ENCODE measurements at regions not wholly inside any gene's neighbourhood (a gene's known extent, or its start where the extent isn't known, plus 50 kb on each side); places are given as distances from the start of the nearest gene placed in this dataset.

DNA sequence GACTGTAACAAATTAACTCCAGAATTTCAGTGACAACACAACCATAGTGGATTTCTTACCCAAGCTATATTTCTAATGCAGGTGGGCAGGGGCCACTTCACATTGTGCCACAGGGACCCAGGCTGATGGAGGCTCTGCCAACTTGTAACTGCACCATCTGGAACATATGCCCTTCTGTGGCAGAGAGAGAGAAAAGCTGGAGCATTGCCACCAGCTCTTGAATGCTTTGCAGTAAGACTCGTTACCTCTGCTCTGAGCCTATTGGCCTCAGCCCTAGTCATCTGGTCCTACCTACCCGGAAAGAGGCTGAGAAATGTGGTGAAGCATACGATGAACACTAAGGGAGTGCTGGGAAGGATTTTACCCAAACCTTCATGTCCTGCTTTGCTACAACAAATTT lies 587.1 kb downstream of the ZNF385D start:
- TF ChIP-seq, protein P1, sequence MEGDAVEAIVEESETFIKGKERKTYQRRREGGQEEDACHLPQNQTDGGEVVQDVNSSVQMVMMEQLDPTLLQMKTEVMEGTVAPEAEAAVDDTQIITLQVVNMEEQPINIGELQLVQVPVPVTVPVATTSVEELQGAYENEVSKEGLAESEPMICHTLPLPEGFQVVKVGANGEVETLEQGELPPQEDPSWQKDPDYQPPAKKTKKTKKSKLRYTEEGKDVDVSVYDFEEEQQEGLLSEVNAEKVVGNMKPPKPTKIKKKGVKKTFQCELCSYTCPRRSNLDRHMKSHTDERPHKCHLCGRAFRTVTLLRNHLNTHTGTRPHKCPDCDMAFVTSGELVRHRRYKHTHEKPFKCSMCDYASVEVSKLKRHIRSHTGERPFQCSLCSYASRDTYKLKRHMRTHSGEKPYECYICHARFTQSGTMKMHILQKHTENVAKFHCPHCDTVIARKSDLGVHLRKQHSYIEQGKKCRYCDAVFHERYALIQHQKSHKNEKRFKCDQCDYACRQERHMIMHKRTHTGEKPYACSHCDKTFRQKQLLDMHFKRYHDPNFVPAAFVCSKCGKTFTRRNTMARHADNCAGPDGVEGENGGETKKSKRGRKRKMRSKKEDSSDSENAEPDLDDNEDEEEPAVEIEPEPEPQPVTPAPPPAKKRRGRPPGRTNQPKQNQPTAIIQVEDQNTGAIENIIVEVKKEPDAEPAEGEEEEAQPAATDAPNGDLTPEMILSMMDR (IDR thresholded peaks at IDR 0.05; ENCODE audit: unreplicated experiment), result no peak
- H3K27ac Mint-ChIP-seq, result no peak overlapping the region
- no peaks in the 10 kb centered on the region for H3K36me3 Mint-ChIP-seq
- H3K4me3 Mint-ChIP-seq, result no peak overlapping the region
- DNase-seq (ENCODE audit: low spot score in 2 of 2, unreplicated experiment in 2 of 2), result no peak
- peaks cover 7% of the 10 kb centered on the region for H3K4me1 Mint-ChIP-seq
- H3K9me3 Mint-ChIP-seq, result no peaks in the 10 kb centered on the region
- no peaks in the 10 kb centered on the region for H3K27me3 Mint-ChIP-seq (ENCODE audit: low read depth)

DNA sequence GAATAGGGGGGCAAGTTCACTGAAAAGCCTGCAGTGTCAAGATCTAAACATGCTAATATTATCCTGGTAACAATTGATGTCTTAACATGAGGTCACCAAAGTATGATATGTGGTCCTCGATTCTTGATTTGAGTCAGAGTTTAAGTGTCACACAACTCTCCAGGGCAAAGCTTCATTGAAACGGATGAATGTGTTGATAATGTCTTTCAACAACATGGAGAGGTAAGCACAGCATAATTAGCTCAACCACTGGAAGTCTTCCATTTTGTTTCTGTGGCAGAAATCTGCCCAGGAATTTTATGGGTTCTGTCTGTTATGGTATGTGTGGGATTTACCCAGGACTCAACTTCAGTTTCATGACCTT lies 591.5 kb downstream of the ZNF385D start:
- Mint-ChIP-seq H3K4me3 (no peak overlapping the region), H3K27ac (no peak overlapping the region), H3K36me3 (no peaks in the 10 kb centered on the region), H3K9me3 (peaks cover 5% of the 10 kb centered on the region), H3K27me3 (ENCODE audit: low read depth) (no peaks in the 10 kb centered on the region), H3K4me1 (peaks cover 7% of the 10 kb centered on the region)
- TF ChIP-seq, protein P1 (IDR thresholded peaks at IDR 0.05; ENCODE audit: unreplicated experiment), result no peak
- DNase-seq (ENCODE audit: low spot score in 2 of 2, unreplicated experiment in 2 of 2), result no peak

DNA sequence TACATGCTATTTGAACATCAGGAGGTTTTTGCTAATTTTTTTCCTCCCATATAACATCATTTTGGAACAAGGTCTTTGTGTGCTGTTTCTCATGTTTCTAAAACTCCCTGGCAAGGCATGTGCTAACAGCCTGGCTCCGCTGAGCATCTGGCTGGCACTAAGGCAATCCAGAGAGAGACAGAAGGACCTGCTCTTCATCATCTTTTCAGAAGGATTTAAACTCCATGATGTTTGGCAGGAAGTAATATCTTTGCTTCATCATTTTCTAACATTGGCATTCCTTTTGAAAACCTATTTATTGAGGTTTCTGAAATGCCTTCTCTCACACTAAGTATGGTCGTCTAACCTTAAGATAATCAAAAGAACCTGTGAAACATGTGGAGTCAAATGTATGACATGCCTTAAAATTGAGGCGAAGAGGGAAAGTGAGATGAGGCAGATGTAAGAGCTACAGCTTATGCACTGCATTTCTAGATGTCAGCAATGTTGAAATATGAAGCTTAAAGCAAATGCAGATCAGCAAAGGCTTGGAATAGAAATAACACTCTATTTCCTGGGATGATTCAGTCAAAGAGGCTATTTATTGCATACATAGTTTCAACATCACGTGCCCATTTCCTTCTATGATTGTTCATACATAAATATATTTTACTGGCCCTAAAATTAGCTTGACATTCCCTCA lies 592.0 kb downstream of the ZNF385D start:
- Mint-ChIP-seq H3K36me3 (no peaks in the 10 kb centered on the region), H3K4me3 (no peak overlapping the region), H3K27ac (no peak overlapping the region), H3K4me1 (peaks cover 7% of the 10 kb centered on the region), H3K9me3 (peaks cover 5% of the 10 kb centered on the region), H3K27me3 (ENCODE audit: low read depth) (no peaks in the 10 kb centered on the region)
- TF ChIP-seq, protein P1 (IDR thresholded peaks at IDR 0.05; ENCODE audit: unreplicated experiment), result no peak
- no peak for DNase-seq (ENCODE audit: low spot score in 2 of 2, unreplicated experiment in 2 of 2)

DNA sequence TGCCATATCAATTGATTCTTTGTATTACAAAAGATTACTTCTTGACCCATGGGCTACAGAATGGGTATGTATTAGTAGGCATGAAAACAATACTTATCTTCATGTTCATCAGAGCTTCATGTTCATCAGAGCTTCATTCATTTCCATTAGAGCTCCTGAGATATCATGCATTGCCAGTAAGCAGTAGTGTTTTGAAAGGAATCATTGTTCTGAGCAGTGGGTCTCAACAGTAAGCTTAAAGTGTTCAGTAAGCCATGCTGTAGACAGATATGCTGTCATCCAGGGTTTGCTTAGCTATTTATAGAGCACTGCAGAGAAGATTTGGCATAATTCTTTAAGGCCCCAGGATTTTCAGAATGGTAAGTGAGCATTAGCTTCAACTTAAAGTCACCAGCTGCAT lies 596.1 kb downstream of the ZNF385D start:
- Mint-ChIP-seq H3K36me3 (no peaks in the 10 kb centered on the region), H3K4me1 (peaks cover 7% of the 10 kb centered on the region), H3K27ac (no peak overlapping the region), H3K4me3 (no peak overlapping the region), H3K27me3 (ENCODE audit: low read depth) (no peaks in the 10 kb centered on the region), H3K9me3 (peaks cover 5% of the 10 kb centered on the region)
- no peak for DNase-seq (ENCODE audit: low spot score in 2 of 2, unreplicated experiment in 2 of 2)
- TF ChIP-seq, protein P1 (IDR thresholded peaks at IDR 0.05; ENCODE audit: unreplicated experiment), result no peak

DNA sequence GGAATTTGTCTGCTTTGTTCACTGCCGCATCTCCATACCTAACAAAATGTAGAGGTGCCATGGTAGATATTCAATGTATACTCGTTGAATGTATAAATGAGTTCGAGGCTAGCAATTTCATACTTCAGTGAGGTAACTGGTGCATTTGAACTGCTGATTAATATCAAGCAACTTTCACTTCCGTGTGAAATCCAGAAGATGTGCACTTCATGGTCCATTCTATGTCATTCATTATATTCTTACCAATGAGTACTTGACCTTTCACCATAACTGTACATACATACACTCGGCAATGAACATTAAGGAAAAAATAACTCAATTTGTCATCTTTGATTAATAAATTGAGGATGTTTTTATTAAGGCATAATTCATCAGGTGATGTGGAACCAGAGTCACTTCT lies 598.5 kb downstream of the ZNF385D start:
- Mint-ChIP-seq H3K4me3 (no peak overlapping the region), H3K9me3 (peaks cover 5% of the 10 kb centered on the region), H3K27me3 (ENCODE audit: low read depth) (no peaks in the 10 kb centered on the region), H3K27ac (no peak overlapping the region), H3K36me3 (no peaks in the 10 kb centered on the region), H3K4me1 (no peaks in the 10 kb centered on the region)
- TF ChIP-seq, protein P1 (IDR thresholded peaks at IDR 0.05; ENCODE audit: unreplicated experiment), result no peak
- DNase-seq (ENCODE audit: low spot score in 2 of 2, unreplicated experiment in 2 of 2), result no peak

DNA sequence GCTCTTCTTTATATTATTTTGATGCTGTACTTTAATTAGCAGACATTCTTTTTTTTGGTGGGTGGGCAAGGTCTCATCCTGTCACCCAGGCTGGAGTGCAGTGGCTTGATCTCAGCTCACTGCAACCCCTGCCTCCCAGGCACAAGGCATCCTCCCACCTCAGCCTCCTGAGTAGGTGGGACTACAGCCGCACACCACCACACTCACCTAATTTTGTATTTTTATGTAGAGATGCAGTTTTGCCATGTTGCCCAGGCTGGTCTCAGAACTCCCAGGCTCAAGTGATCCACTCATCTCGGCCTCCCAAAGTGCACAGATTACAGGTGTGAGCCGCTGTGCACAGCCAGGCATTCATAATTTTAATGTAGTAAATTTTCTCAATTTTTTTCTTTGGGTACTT lies 608.1 kb downstream of the ZNF385D start:
- H3K36me3 Mint-ChIP-seq, result peaks cover 3% of the 10 kb centered on the region
- H3K4me3 Mint-ChIP-seq, result no peak overlapping the region
- DNase-seq (ENCODE audit: low spot score in 2 of 2, unreplicated experiment in 2 of 2), result no peak
- H3K27me3 Mint-ChIP-seq (ENCODE audit: low read depth), result no peaks in the 10 kb centered on the region
- peaks cover 12% of the 10 kb centered on the region for H3K9me3 Mint-ChIP-seq
- TF ChIP-seq, protein P1 (IDR thresholded peaks at IDR 0.05; ENCODE audit: unreplicated experiment), result no peak
- H3K27ac Mint-ChIP-seq, result no peak overlapping the region
- H3K4me1 Mint-ChIP-seq, result no peaks in the 10 kb centered on the region

Data from mesothelial cell of epicardium (in vitro differentiated cells).